Fibroblast of mammary gland (primary cell): ENCODE measurements at regions not wholly inside any gene's neighbourhood (a gene's known extent, or its start where the extent isn't known, plus 50 kb on each side); places are given as distances from the start of the nearest gene placed in this dataset.

Experiments used
- DNase-seq: peaks from one replicate; pipeline ENCODE4 v3.0.0-alpha.2; 2010; ENCODE audit warnings: low read depth
- H3K4me3 ChIP-seq: 2 replicates; pipeline ENCODE4 v1.5.1; 2011; ENCODE audit warnings: low read depth, mild to moderate bottlenecking, low read length, moderate library complexity; ENCODE audit not compliant: control insufficient read depth
- CTCF ChIP-seq: conservative IDR thresholded peaks from 2 replicates; pipeline ENCODE4 v1.5.1; 2011; ENCODE audit warnings: low read depth, low read length, inconsistent platforms; ENCODE audit not compliant: control insufficient read depth, insufficient read depth

- no peak for DNase-seq
- TF ChIP-seq CTCF: no peak
- H3K4me3 ChIP-seq: no peak overlapping the region
Measured at GRCh38 chr10:36683421-36683820, 442.0 kb upstream of the ANKRD30A start.

GRCh38 chr10:36681751-36682632 lies 443.4 kb upstream of the ANKRD30A start:
- no peak overlapping the region for H3K4me3 ChIP-seq
- no peak for TF ChIP-seq CTCF
- DNase-seq: no peak

GRCh38 chr10:36679554-36679953 lies 445.8 kb upstream of the ANKRD30A start:
- DNase-seq: no peak
- no peak overlapping the region for H3K4me3 ChIP-seq
- no peak for TF ChIP-seq CTCF

GRCh38 chr10:36677431-36677768 lies 448.0 kb upstream of the ANKRD30A start:
- DNase-seq: peak; percentile 5
- no peak overlapping the region for H3K4me3 ChIP-seq

GRCh38 chr10:36676756-36677430 lies 448.5 kb upstream of the ANKRD30A start:
- DNase-seq: peak; percentile 66
- no peak for TF ChIP-seq CTCF
- H3K4me3 ChIP-seq: no peak overlapping the region

More at GRCh38 chr10:36677431-36677768, 448.0 kb upstream of the ANKRD30A start:
- no peak for TF ChIP-seq CTCF

GRCh38 chr10:36676321-36676720 lies 449.1 kb upstream of the ANKRD30A start:
- no peak for TF ChIP-seq CTCF
- H3K4me3 ChIP-seq: no peak overlapping the region
- DNase-seq: peak; percentile 35

- peak; percentile 86 for DNase-seq
- TF ChIP-seq CTCF: no peak
- H3K4me3 ChIP-seq: no peak overlapping the region
Measured at GRCh38 chr10:36675458-36675880, 449.9 kb upstream of the ANKRD30A start.
